Inferior parietal cortex (tissue), 1 donor: ENCODE measurements at regions not wholly inside any gene's neighbourhood (a gene's known extent, or its start where the extent isn't known, plus 50 kb on each side); places are given as distances from the start of the nearest gene placed in this dataset.

Experiments
- DNase-seq: peaks from one replicate; pipeline ENCODE4 v3.0.0-alpha.2; 2016; ENCODE audit errors: extremely low spot score

DNA sequence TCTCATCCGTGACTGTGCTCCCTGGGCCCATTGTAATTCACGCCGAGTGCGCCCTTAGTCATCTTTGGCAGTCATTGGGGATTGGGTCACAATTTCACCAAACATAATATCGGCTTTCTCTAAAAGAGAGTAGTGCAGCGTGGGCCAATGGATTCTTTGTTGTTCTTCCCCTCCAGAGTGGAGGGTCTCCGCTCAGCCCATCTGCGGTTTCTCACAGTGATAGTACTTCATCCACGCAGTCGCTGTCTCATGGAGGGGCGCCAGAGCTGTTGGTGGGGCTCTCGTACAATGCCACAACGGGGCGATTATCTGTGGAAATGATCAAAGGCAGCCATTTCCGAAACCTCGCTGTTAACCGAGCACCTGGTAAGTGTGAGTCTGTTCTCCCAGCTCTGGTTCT lies 321.8 kb downstream of the SNAPC1 start:
- DNase-seq, result peak; percentile 51

GRCh38 chr14:62087191-62087590 lies 325.0 kb downstream of the SNAPC1 start:
- no peak for DNase-seq

GRCh38 chr14:62093736-62094135 lies 331.5 kb downstream of the SNAPC1 start:
- DNase-seq, result no peak

- DNase-seq, result no peak
Observed at GRCh38 chr14:62097072-62097471, 334.9 kb downstream of the SNAPC1 start.

- no peak for DNase-seq
Observed at GRCh38 chr14:62097824-62098223, 335.6 kb downstream of the SNAPC1 start.

DNA sequence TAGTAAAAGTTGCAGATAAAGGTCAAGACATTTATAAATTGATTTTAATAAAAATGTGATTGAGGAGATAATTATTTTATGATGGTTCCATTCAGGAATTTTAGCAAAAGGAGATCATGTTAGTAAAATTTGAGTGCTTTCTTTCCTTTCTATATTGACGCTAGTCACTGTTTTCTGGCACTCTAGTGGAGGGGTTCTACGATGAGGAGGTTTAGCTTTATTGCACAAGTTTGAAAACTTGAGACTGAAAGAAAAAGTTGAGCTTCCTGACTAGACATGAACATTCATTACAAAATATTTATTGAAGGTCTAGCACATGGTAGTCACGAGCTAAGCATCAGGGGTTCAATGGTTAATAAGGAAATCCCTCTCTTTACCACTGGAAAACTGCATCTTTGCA lies 336.1 kb downstream of the SNAPC1 start:
- DNase-seq, result no peak

DNA sequence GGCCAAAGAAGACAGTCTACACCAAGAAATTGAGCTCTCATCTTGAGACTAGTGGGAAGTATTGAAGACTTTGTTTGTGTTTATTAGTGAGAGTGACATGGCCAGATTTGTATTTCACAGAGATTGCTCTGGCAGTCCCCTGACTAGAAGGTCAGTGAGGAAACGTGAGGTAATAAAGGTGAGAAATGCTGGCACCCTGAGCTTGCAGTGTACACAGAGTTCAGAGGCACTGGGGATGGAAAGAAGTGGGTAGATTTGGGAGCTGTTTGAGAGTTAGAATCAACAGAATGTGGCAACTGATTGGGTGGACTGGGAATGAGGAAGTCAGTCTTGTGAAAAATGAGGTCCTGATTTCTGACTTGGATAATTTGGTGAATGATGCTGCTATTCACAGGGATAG lies 336.9 kb downstream of the SNAPC1 start:
- no peak for DNase-seq

DNA sequence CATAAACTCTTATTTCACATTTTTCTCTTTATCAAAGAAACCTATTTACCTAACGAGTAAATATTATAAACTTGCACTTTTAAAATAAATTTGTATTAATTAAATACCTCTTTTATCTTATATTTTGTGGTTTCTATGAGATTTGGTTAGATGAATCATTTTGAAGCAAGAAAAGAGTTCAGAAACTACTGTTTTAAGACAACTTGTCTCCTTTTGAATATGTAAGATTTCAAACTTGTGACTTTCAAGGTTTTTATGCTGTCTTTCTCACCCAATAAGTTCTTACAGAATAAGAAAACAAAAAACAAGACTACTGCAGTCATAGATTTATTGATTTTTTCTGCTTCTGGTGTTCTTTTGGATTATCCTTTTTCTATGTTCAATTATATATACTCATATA lies 339.0 kb downstream of the SNAPC1 start:
- no peak for DNase-seq

DNA sequence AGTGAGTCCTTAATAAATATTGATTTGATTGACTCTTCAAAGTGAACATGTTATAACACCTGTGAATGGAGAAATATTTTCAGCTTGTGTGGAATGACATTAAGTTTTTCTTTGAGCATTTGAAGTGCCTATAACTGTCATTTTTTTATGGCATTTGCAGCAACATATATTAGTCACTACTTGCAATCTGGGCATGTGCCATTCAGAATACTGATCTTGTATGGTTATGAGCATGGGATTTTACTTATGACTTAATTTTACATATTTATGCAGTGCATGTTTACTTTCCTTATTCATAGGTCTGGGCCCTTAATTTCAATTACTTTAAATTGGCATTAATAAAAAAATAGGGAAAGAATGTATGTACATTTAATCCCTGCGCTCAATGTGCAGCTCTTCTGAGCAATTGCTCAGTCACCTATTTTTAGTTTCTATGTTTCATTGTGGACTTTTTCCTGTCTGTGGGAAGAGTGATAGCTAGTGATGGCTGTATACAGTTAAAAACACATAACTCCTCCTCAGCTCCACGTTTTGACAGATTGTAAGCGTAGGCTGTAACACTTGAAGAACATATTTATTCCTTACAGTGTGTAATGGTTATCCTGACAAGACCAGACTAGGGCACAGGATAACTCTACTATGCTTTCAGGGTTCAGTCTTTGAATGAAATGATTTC lies 339.6 kb downstream of the SNAPC1 start:
- DNase-seq, result no peak

- no peak for DNase-seq
Observed at GRCh38 chr14:62102349-62102725, 340.1 kb downstream of the SNAPC1 start.

GRCh38 chr14:62103464-62103863 lies 341.2 kb downstream of the SNAPC1 start:
- DNase-seq, result no peak

DNA sequence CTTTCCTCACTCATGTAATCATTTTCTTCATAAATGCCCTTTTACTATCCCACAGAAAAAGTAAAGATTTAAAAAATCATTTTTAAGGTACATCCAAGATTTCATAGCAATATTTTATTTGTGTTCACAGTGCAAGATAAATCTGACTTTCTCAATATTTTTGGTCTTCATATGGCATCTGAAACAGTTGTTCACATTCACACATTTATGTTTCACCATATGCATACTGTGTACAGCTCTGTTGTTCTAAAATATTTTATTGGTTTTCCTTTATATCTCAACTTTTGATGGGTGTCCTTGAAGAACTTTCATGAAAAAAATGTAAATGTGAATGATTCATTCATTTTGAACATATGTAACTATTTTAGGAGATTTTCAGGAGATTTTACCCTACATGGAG lies 348.7 kb downstream of the SNAPC1 start:
- DNase-seq, result no peak

DNA sequence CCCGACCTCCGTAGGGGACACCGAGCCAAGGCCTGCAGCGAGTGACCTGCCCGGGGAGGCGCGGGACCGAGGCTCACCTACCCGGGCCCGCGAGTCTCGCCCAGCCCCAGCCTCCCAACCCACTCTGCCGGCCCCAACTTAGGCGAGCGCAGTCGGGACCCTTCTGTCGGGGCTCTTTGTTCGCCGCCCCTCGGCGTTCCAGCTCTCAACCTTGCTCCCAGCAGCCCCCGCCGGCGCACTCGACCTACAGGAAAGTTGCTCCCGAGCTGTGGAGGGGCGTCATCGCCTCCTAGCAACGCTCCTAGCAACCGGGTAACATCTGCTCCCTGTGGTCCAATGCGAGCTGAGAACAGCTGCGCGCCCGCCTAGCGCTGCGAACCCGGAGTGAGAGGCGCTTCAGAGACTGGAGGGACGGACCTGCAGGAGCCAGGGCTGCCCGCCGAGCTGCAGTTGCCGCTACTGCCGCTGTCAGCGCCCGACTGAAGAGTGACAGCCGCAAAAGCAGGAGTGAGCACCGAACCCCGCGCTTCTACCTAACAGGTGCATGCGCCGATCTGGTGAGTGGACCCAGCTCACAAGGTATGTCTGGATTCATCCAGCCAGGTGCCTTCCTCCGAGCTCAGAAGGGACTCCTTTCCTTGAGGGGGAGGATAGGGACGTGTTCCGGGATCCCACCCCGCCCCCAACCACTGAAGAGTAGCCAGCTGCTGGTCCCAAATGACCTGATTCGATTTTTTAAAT lies 355.0 kb downstream of the SNAPC1 start:
- peak; percentile 71 for DNase-seq

GRCh38 chr14:62117751-62118105 lies 355.5 kb downstream of the SNAPC1 start:
- peak; percentile 47 for DNase-seq

DNA sequence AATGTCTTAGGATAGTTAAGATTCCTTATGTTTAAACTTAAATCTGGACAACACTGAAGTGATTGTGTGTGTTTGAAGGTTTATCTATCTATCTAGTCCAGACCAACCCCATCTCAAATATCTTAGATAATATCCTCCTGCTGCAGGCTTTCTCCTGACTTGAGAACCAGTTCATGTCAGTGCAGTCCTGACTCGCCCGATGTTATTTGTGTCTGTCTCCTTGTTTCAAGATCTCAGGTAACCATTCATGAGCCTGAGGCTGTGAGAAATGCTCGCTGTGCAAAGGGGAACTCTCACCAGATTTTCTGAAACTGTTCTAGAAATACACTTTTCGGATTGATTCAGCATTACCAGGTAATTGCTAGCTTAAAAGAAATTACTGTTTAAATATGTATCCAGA lies 356.2 kb downstream of the SNAPC1 start:
- DNase-seq, result no peak

GRCh38 chr14:62118871-62119270 lies 356.7 kb downstream of the SNAPC1 start:
- no peak for DNase-seq

DNA sequence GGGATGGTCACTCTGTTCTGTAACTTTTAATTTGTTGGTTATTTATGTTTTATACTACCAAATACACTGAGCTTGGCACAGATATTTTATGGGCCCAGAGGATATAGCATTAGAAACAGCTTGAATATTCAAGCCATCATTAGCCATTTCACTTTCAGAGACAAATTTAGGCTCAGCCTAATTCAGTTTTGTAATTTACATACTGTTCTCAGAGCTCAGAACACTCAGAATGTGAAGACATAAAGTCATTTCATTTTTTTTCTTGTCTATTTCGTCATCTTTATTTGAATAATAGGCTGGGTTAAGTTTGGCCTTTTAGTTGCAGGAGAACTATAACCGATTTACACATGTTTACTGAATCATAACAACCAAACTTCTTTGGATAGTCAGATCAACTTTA lies 361.7 kb downstream of the SNAPC1 start:
- DNase-seq, result no peak

GRCh38 chr14:62125793-62126192 lies 363.6 kb downstream of the SNAPC1 start:
- no peak for DNase-seq

- DNase-seq, result peak; percentile 88
Observed at GRCh38 chr14:62126879-62127478, 364.8 kb downstream of the SNAPC1 start.

GRCh38 chr14:62130441-62130840 lies 368.2 kb downstream of the SNAPC1 start:
- no peak for DNase-seq

DNA sequence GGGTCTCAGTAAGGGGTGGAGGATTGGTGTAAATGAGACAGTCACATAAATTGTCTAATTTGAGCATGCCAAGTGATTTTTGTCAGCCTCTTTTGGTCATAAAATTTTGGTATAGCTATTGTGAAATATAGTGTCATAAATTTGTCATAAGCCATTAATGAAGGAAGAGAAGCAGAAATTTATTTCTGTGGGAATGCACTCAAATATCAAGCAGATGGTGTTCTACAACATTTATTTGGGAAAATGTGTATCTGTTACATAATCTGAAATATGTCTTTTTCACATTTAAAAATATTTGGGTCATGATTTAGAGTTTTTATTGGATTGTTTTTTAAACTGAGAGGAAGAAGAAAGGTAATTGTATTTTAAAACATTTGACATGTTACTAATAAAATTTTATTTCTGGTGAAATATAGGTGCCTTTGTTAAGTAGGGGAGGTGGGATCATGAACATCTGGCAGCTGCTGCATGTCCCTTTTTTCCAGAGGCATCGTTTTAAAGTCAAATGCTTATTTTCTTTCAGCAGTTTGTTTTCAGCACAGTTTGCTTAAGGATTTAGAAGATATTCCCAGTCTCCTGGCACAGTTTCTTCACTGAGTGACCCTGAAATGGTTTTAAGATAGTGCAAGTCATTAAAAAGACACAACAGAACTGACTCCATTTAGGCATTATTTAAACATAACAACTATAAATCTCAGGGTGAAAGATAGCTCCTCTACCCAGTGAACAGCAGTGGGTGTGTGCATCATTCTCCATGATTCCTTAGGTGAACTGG lies 371.7 kb downstream of the SNAPC1 start:
- DNase-seq, result no peak

DNA sequence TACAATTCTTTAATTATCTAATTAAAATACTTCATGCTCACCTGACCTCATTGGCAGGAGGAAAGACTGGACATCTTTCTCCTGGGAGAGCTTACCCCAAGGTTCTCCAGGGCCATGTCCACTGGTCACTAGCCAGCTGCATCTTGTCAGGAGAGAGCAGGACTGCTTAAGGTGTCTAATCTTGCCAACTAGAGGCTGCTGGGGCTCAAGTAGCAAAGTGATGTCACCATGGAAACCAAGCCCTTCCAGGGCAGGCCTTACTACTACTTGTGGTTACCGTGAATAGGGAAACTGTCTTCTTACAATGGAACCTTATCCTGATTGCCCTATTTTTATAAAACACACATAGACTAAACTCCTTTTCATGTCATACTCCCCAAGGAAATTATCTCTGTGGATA lies 376.4 kb downstream of the SNAPC1 start:
- DNase-seq, result no peak

GRCh38 chr14:62141139-62141538 lies 378.9 kb downstream of the SNAPC1 start:
- no peak for DNase-seq
